ENCODE measurements at regions not wholly inside any gene's neighbourhood (a gene's known extent, or its start where the extent isn't known, plus 50 kb on each side); places are given as distances from the start of the nearest gene placed in this dataset.

GRCh38 chr12:60308366-60308991 lies 712.6 kb downstream of the SLC16A7 start:
- Histone ChIP-seq H3K4me1 (ENCODE audit: control insufficient read depth, insufficient read depth, low read length, poor library complexity, severe bottlenecking) (no peaks in the 10 kb centered on the region), H3K9me3 (ENCODE audit: control insufficient read depth, low read length) (no peaks in the 10 kb centered on the region), H3K4me3 (ENCODE audit: extremely low read depth, insufficient read depth, low read length, poor library complexity, severe bottlenecking) (no peak overlapping the region), H3K36me3 (ENCODE audit: control insufficient read depth, insufficient read depth, low read length) (no peaks in the 10 kb centered on the region), H3K27ac (ENCODE audit: low read depth, low read length, severe bottlenecking) (no peak overlapping the region)
- WGBS, 2 experiments (ENCODE audit: insufficient coverage in 2 of 2): no CpG with 5 or more reads among the region's 1 CpG

GRCh38 chr12:60311940-60312339 lies 716.1 kb downstream of the SLC16A7 start:
- no peaks in the 10 kb centered on the region for H3K36me3 ChIP-seq (ENCODE audit: control insufficient read depth, insufficient read depth, low read length)
- no peaks in the 10 kb centered on the region for H3K4me1 ChIP-seq (ENCODE audit: control insufficient read depth, insufficient read depth, low read length, poor library complexity, severe bottlenecking)
- no peak overlapping the region for H3K27ac ChIP-seq (ENCODE audit: low read depth, low read length, severe bottlenecking)
- WGBS, 2 experiments (ENCODE audit: insufficient coverage in 2 of 2): 75% methylated on average over 1 of the region's 2 CpGs; no CpG with 5 or more reads in 1 of the 2 experiments
- no peaks in the 10 kb centered on the region for H3K9me3 ChIP-seq (ENCODE audit: control insufficient read depth, low read length)
- no peak overlapping the region for H3K4me3 ChIP-seq (ENCODE audit: extremely low read depth, insufficient read depth, low read length, poor library complexity, severe bottlenecking)

GRCh38 chr12:60317361-60317760 lies 721.5 kb downstream of the SLC16A7 start:
- WGBS, 2 experiments (ENCODE audit: insufficient coverage in 2 of 2): 67 to 77% methylated on average over 1 of the region's 1 CpG
- Histone ChIP-seq H3K4me3 (ENCODE audit: extremely low read depth, insufficient read depth, low read length, poor library complexity, severe bottlenecking) (no peak overlapping the region), H3K9me3 (ENCODE audit: control insufficient read depth, low read length) (no peaks in the 10 kb centered on the region), H3K36me3 (ENCODE audit: control insufficient read depth, insufficient read depth, low read length) (no peaks in the 10 kb centered on the region), H3K4me1 (ENCODE audit: control insufficient read depth, insufficient read depth, low read length, poor library complexity, severe bottlenecking) (no peaks in the 10 kb centered on the region), H3K27ac (ENCODE audit: low read depth, low read length, severe bottlenecking) (no peak overlapping the region)

GRCh38 chr12:60324746-60325145 lies 728.9 kb downstream of the SLC16A7 start:
- Histone ChIP-seq H3K27ac (ENCODE audit: low read depth, low read length, severe bottlenecking) (no peak overlapping the region), H3K9me3 (ENCODE audit: control insufficient read depth, low read length) (no peaks in the 10 kb centered on the region), H3K36me3 (ENCODE audit: control insufficient read depth, insufficient read depth, low read length) (no peaks in the 10 kb centered on the region), H3K4me1 (ENCODE audit: control insufficient read depth, insufficient read depth, low read length, poor library complexity, severe bottlenecking) (no peaks in the 10 kb centered on the region), H3K4me3 (ENCODE audit: extremely low read depth, insufficient read depth, low read length, poor library complexity, severe bottlenecking) (no peak overlapping the region)
- WGBS, 2 experiments (ENCODE audit: insufficient coverage in 2 of 2): no CpG with 5 or more reads among the region's 1 CpG

- WGBS, 2 experiments (ENCODE audit: insufficient coverage in 2 of 2): 60 to 80% methylated on average over 4 to 5 of the region's 6 CpGs
- peaks cover 5% of the 10 kb centered on the region for H3K4me1 ChIP-seq (ENCODE audit: control insufficient read depth, insufficient read depth, low read length, poor library complexity, severe bottlenecking)
- no peak overlapping the region for H3K27ac ChIP-seq (ENCODE audit: low read depth, low read length, severe bottlenecking)
- no peaks in the 10 kb centered on the region for H3K36me3 ChIP-seq (ENCODE audit: control insufficient read depth, insufficient read depth, low read length)
- no peaks in the 10 kb centered on the region for H3K9me3 ChIP-seq (ENCODE audit: control insufficient read depth, low read length)
- H3K4me3 ChIP-seq (ENCODE audit: extremely low read depth, insufficient read depth, low read length, poor library complexity, severe bottlenecking): no peak overlapping the region
These were observed 737.6 kb downstream of the SLC16A7 start for GRCh38 chr12:60333461-60333860.

GRCh38 chr12:60335745-60336144 lies 739.9 kb downstream of the SLC16A7 start:
- H3K4me3 ChIP-seq (ENCODE audit: extremely low read depth, insufficient read depth, low read length, poor library complexity, severe bottlenecking): no peak overlapping the region
- peak overlapping the region; percentile 30 for H3K27ac ChIP-seq (ENCODE audit: low read depth, low read length, severe bottlenecking)
- no peaks in the 10 kb centered on the region for H3K9me3 ChIP-seq (ENCODE audit: control insufficient read depth, low read length)
- H3K36me3 ChIP-seq (ENCODE audit: control insufficient read depth, insufficient read depth, low read length): no peaks in the 10 kb centered on the region
- peaks cover 5% of the 10 kb centered on the region for H3K4me1 ChIP-seq (ENCODE audit: control insufficient read depth, insufficient read depth, low read length, poor library complexity, severe bottlenecking)

- Histone ChIP-seq H3K4me3 (ENCODE audit: extremely low read depth, insufficient read depth, low read length, poor library complexity, severe bottlenecking) (no peak overlapping the region), H3K36me3 (ENCODE audit: control insufficient read depth, insufficient read depth, low read length) (no peaks in the 10 kb centered on the region)
- WGBS, 2 experiments (ENCODE audit: insufficient coverage in 2 of 2): 85% methylated on average over 2 of the region's 5 CpGs; no CpG with 5 or more reads in 1 of the 2 experiments
These were observed 742.2 kb downstream of the SLC16A7 start for GRCh38 chr12:60337839-60338549.

GRCh38 chr12:60345442-60345841 lies 749.6 kb downstream of the SLC16A7 start:
- Histone ChIP-seq H3K9me3 (ENCODE audit: control insufficient read depth, low read length) (no peaks in the 10 kb centered on the region), H3K27ac (ENCODE audit: low read depth, low read length, severe bottlenecking) (no peak overlapping the region), H3K36me3 (ENCODE audit: control insufficient read depth, insufficient read depth, low read length) (no peaks in the 10 kb centered on the region), H3K4me3 (ENCODE audit: extremely low read depth, insufficient read depth, low read length, poor library complexity, severe bottlenecking) (no peak overlapping the region), H3K4me1 (ENCODE audit: control insufficient read depth, insufficient read depth, low read length, poor library complexity, severe bottlenecking) (no peaks in the 10 kb centered on the region)
- 83 to 100% methylated on average over 1 of the region's 1 CpG for WGBS, 2 experiments (ENCODE audit: insufficient coverage in 2 of 2)

More at GRCh38 chr12:60337839-60338549, 742.2 kb downstream of the SLC16A7 start:
- Histone ChIP-seq H3K4me1 (ENCODE audit: control insufficient read depth, insufficient read depth, low read length, poor library complexity, severe bottlenecking) (peaks cover 5% of the 10 kb centered on the region), H3K9me3 (ENCODE audit: control insufficient read depth, low read length) (no peaks in the 10 kb centered on the region), H3K27ac (ENCODE audit: low read depth, low read length, severe bottlenecking) (no peak overlapping the region)

GRCh38 chr12:60349232-60349978 lies 753.6 kb downstream of the SLC16A7 start:
- H3K9me3 ChIP-seq (ENCODE audit: control insufficient read depth, low read length): no peaks in the 10 kb centered on the region
- no peaks in the 10 kb centered on the region for H3K36me3 ChIP-seq (ENCODE audit: control insufficient read depth, insufficient read depth, low read length)

GRCh38 chr12:60387356-60387755 lies 791.5 kb downstream of the SLC16A7 start:
- H3K4me3 ChIP-seq (ENCODE audit: extremely low read depth, insufficient read depth, low read length, poor library complexity, severe bottlenecking): no peak overlapping the region
- H3K4me1 ChIP-seq (ENCODE audit: control insufficient read depth, insufficient read depth, low read length, poor library complexity, severe bottlenecking): no peaks in the 10 kb centered on the region
- 94% methylated on average over 11 to 12 of the region's 12 CpGs for WGBS, 2 experiments (ENCODE audit: insufficient coverage in 2 of 2)
- H3K9me3 ChIP-seq (ENCODE audit: control insufficient read depth, low read length): peaks cover 6% of the 10 kb centered on the region
- no peak overlapping the region for H3K27ac ChIP-seq (ENCODE audit: low read depth, low read length, severe bottlenecking)
- H3K36me3 ChIP-seq (ENCODE audit: control insufficient read depth, insufficient read depth, low read length): no peaks in the 10 kb centered on the region

More at GRCh38 chr12:60349232-60349978, 753.6 kb downstream of the SLC16A7 start:
- Histone ChIP-seq H3K27ac (ENCODE audit: low read depth, low read length, severe bottlenecking) (no peak overlapping the region), H3K4me1 (ENCODE audit: control insufficient read depth, insufficient read depth, low read length, poor library complexity, severe bottlenecking) (no peaks in the 10 kb centered on the region), H3K4me3 (ENCODE audit: extremely low read depth, insufficient read depth, low read length, poor library complexity, severe bottlenecking) (no peak overlapping the region)
- 71 to 100% methylated on average over 1 to 2 of the region's 3 CpGs for WGBS, 2 experiments (ENCODE audit: insufficient coverage in 2 of 2)
